Activated naive CD4-positive, alpha-beta T cell treated with anti-CD3 and anti-CD28 coated beads for 36 hours (primary cell): ENCODE measurements at regions not wholly inside any gene's neighbourhood (a gene's known extent, or its start where the extent isn't known, plus 50 kb on each side); places are given as distances from the start of the nearest gene placed in this dataset.
"Not testable (repeated sequence)": the region's sequence is repeated elsewhere in the genome, so short reads cannot be mapped to it uniquely, and the experiment has no call there.

Experiments used
- CTCF ChIA-PET: fragments of 350-600 bp; sonication (Branson Sonifier 250); formaldehyde crosslinking; loops from one replicate; lab custom pipeline; 2021; ENCODE audit warnings: antibody characterized with exemption; lab: Charles Lee
- DNase-seq: peaks from one replicate; pipeline ENCODE4 v3.0.0-alpha.2; 2020
- H3K27ac Mint-ChIP-seq: one replicate; pipeline ENCODE4 v1.8.0; 2021; ENCODE audit warnings: mild to moderate bottlenecking, mixed read lengths
- H3K27me3 Mint-ChIP-seq: one replicate; pipeline ENCODE4 v1.8.0; 2021; ENCODE audit warnings: low read depth, mixed read lengths
- H3K36me3 Mint-ChIP-seq: one replicate; pipeline ENCODE4 v1.8.0; 2021; ENCODE audit warnings: low read depth, mixed read lengths
- H3K4me1 Mint-ChIP-seq: one replicate; pipeline ENCODE4 v1.8.0; 2021; ENCODE audit warnings: low read depth, mixed read lengths
- H3K4me3 Mint-ChIP-seq: one replicate; pipeline ENCODE4 v1.8.0; 2021; ENCODE audit warnings: mild to moderate bottlenecking, moderate library complexity, mixed read lengths
- H3K9me3 Mint-ChIP-seq: one replicate; pipeline ENCODE4 v1.8.0; 2021; ENCODE audit warnings: mixed read lengths
- intact Hi-C: fragments of 100-400 bp; cut with micrococcal nuclease; formaldehyde crosslinking; loops from one replicate; pipeline ENCODE4 v1.15.1; 2023

DNA sequence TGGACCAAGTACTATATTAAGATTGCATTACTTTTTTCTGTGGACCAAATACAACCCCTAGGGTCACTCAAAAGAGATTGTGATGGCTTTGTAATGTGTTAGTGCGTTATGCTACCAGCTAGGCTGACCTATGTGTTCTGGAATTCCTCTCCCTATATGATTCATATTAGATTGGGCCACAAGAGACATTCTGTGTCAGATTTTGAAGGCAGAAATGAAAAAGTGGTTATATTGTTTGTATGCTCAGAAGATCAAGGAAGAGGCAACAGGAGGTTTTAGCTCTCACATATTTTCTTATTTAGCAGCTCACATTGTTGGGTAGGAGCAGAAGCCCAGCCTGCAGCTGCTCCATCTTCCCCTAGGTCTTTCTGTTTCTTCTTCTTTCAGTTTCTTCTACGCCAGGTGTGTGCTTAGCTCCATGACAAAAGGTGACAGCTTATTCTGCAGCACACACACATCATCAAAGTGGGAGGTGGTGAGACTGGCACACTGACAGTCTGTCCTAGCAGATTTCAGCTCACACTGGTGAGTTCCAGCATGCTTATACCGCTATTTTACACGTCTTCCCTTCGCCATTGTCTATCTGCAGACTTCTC lies 156.8 kb upstream of the UBE2E3 start:
- Mint-ChIP-seq H3K36me3 (no peaks in the 10 kb centered on the region), H3K4me3 (no peak overlapping the region), H3K9me3 (no peaks in the 10 kb centered on the region), H3K4me1 (no peaks in the 10 kb centered on the region), H3K27ac (no peak overlapping the region), H3K27me3 (peaks cover 4% of the 10 kb centered on the region)
- CTCF ChIA-PET, result no interaction called here
- DNase-seq, result no peak
- intact Hi-C loops, result no loop called here

DNA sequence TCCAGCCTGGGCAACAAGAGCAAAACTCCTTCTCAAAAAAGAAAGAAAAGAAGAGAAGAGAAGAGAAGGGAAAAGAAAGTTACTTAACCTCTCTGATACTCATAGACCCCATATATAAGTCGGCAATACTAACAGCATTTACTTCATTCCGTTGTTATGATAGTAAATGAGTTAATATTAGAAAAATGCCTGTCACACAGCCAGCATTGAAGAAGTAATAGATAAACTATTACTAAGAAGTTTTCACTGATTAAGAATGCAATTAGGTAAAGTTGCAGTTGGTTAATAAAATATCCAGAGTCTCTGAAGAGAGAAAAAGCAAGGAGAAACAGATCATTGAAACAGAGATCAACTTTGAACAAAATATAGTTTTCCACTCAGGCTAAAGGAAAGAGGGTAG lies 161.3 kb upstream of the UBE2E3 start:
- DNase-seq, result no peak
- Mint-ChIP-seq H3K36me3 (no peaks in the 10 kb centered on the region), H3K4me1 (no peaks in the 10 kb centered on the region), H3K27me3 (peaks cover 2% of the 10 kb centered on the region), H3K27ac (no peak overlapping the region), H3K9me3 (peaks cover 8% of the 10 kb centered on the region), H3K4me3 (no peak overlapping the region)
- CTCF ChIA-PET, result no interaction called here
- intact Hi-C loops, result loop anchor here (10.0 kb wide), 1 partner anchor 236 kb away; no protein-coding TSS in a partner anchor

DNA sequence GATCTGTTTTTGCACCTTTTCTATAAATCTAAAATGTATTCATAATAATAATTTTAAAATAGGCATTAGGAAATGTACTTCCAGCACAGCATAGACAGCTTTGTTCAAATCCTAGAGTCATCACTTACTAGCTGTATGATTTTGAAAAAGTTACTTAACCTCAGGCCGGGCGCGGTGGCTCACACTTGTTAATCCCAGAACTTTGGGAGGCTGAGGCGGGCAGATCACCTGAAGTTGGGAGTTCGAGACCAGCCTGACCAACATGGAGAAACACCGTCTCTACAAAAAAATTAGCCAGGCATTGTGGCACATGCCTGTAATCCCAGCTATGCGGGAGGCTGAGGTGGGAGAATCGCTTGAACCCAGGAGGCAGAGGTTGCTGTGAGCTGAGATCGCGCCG lies 161.7 kb upstream of the UBE2E3 start:
- H3K4me1 Mint-ChIP-seq, H3K4me3 Mint-ChIP-seq, H3K27ac Mint-ChIP-seq, H3K36me3 Mint-ChIP-seq, H3K27me3 Mint-ChIP-seq, H3K9me3 Mint-ChIP-seq, DNase-seq: not testable (repeated sequence)
- intact Hi-C loops, result loop anchor here (10.0 kb wide), 1 partner anchor 236 kb away; no protein-coding TSS in a partner anchor
- CTCF ChIA-PET, result interaction anchor here (0.7 kb wide), 1 partner anchor 1967 kb away, joined by 3 read pairs; no protein-coding TSS in a partner anchor

DNA sequence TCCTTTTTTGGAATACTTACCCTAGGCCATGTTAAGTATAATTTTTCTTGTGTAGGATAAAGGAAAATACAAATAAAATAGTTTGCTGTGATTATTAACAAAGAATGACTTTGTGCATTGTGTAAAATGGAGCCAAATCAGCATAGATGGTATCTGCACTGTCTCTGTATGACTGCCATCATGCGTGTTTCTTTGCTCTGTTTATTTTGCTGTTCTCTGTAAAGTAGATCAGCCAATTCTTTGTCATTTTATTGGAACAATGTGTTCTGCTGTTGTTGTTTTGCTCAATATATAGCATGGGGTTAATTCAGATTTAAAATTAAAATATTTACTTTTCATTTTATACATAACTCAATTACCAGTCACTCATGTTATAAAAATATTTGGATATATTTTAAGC lies 181.3 kb upstream of the UBE2E3 start:
- no peaks in the 10 kb centered on the region for H3K27me3 Mint-ChIP-seq
- no peaks in the 10 kb centered on the region for H3K36me3 Mint-ChIP-seq
- intact Hi-C loops, result no loop called here
- DNase-seq, result no peak
- CTCF ChIA-PET, result no interaction called here
- no peak overlapping the region for H3K27ac Mint-ChIP-seq
- no peaks in the 10 kb centered on the region for H3K4me1 Mint-ChIP-seq
- no peaks in the 10 kb centered on the region for H3K9me3 Mint-ChIP-seq
- H3K4me3 Mint-ChIP-seq, result no peak overlapping the region

DNA sequence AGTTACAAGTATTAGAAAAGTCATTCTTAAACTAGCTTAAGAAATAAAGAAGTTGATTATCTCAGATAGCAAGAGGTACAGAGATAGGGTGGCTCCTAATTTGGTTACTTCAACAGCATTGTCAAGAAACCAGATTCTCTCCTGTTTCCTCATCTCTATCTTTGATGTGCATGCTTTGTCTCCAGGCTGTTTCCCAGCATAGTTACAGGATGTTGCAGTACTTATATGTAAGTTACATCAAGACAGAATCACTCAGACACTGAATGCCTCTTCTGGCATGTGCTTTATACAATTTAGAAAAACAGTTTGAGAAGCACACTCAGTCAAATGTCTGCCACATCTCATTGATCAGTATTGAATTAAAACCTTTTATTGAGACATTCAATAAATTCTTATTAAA lies 189.5 kb upstream of the UBE2E3 start:
- intact Hi-C loops, result no loop called here
- Mint-ChIP-seq H3K27ac (no peak overlapping the region), H3K4me1 (no peaks in the 10 kb centered on the region), H3K36me3 (no peaks in the 10 kb centered on the region), H3K27me3 (no peaks in the 10 kb centered on the region), H3K4me3 (no peak overlapping the region), H3K9me3 (no peaks in the 10 kb centered on the region)
- DNase-seq, result no peak
- CTCF ChIA-PET, result no interaction called here

DNA sequence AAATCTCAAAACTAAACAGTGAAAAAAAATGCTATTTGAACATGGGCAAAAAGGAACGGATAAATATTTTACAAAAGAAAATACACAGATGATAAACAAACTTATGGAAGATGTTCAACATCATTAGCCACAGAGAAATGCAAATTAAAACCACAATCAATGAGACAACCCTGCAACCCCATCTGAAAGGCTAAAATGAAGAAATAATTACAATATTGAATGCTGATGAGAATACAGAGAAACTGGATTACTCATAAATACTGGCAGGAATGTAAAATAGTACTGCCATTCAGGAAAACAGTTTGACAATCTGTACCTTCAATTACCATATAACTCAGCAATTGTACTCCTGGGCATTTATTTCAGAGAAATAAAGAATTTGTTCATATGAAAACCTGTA lies 193.1 kb upstream of the UBE2E3 start:
- no peak overlapping the region for H3K4me3 Mint-ChIP-seq

DNA sequence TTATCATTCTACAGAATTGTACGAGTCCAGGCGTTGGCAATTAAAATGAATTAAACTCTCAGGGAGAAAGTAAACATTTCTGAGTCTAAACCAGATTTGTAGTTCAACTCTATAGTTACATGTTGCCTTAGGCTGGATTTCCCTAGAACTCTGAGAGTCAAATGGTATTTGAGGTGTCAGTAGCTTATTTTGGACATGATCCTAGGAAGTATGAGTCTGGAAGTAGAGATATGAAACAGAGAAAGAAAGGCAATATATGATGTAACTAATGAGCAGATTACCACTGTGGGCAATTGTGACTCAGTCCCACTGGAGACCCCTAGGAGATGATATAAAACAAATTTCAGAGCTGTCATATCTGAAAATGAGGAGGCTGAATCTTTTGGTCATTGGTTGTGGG lies 199.1 kb upstream of the UBE2E3 start:
- Mint-ChIP-seq H3K9me3 (peaks cover 2% of the 10 kb centered on the region), H3K4me3 (no peak overlapping the region), H3K36me3 (no peaks in the 10 kb centered on the region), H3K4me1 (no peaks in the 10 kb centered on the region), H3K27ac (no peak overlapping the region), H3K27me3 (peaks cover 3% of the 10 kb centered on the region)
- CTCF ChIA-PET, result no interaction called here
- no peak for DNase-seq
- intact Hi-C loops, result no loop called here

More for the DNA sequence above, 193.1 kb upstream of the UBE2E3 start:
- H3K27me3 Mint-ChIP-seq, result peaks cover 3% of the 10 kb centered on the region
- DNase-seq, result no peak
- intact Hi-C loops, result no loop called here
- H3K9me3 Mint-ChIP-seq, result peaks cover 2% of the 10 kb centered on the region
- H3K36me3 Mint-ChIP-seq, result no peaks in the 10 kb centered on the region
- H3K4me1 Mint-ChIP-seq, result no peaks in the 10 kb centered on the region
- CTCF ChIA-PET, result no interaction called here
- H3K27ac Mint-ChIP-seq, result no peak overlapping the region

DNA sequence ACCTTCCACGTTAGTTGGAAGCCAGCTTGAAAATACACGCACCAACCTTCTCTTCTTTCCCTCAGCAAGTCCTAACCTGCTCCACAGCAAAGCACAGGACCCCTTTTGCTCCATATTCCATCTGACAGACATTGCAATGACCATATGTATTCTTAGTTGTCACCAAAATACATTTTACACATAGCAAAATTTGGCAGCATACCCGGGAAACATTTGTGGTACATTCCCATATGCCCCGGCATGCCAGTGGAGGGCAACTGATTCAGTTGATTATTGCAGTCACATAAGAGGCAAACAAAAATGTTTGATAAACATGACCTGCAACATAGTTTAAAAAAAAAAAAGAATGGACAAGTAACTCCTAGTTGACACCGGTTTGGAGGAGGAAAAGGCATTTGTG lies 202.1 kb upstream of the UBE2E3 start:
- CTCF ChIA-PET, result no interaction called here
- no peaks in the 10 kb centered on the region for H3K27me3 Mint-ChIP-seq
- no peaks in the 10 kb centered on the region for H3K4me1 Mint-ChIP-seq
- no peak overlapping the region for H3K4me3 Mint-ChIP-seq
- intact Hi-C loops, result no loop called here
- H3K27ac Mint-ChIP-seq, result no peak overlapping the region
- no peak for DNase-seq
- H3K36me3 Mint-ChIP-seq, result no peaks in the 10 kb centered on the region
- no peaks in the 10 kb centered on the region for H3K9me3 Mint-ChIP-seq

DNA sequence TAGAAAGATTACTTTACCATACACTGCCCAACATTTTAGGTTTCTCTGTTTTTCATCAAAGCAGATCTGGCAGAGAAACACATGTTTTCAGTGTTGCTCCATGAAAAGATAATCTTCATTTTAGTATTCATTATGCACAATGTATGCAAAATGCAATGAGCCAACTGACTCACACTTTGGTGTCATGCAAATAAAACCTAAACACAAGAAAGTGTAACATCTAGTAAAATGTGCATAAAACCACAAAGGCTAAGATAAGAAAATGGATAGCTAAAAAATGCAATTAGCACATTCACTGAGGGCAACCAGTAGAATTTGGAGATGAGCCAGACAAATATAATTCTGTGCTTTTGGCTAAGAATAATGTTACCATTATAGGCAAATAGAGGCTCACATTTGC lies 203.5 kb upstream of the UBE2E3 start:
- Mint-ChIP-seq H3K27ac (no peak overlapping the region), H3K4me3 (no peak overlapping the region), H3K9me3 (no peaks in the 10 kb centered on the region), H3K4me1 (no peaks in the 10 kb centered on the region), H3K27me3 (no peaks in the 10 kb centered on the region), H3K36me3 (no peaks in the 10 kb centered on the region)
- no peak for DNase-seq
- intact Hi-C loops, result no loop called here
- CTCF ChIA-PET, result no interaction called here

DNA sequence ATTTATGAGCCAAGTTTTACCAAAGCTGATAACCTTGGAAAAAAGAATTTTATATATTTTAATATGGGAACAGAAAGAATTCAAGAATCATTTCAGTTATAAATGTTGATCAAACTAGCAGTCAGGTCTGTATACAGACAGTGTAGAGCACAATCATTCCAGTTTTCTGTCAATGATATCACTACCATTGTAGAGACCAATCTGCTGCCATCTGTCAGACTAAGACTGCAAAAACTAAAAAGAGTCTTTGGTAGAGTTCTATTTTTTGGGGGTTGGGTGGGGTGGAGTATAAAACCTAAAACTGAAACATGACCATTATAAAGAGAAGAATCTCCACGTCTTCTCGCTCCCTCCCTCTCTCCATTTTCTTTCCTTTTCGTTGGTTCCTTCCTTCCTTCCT lies 204.7 kb upstream of the UBE2E3 start:
- no peak for DNase-seq
- Mint-ChIP-seq H3K4me1 (no peaks in the 10 kb centered on the region), H3K36me3 (no peaks in the 10 kb centered on the region), H3K9me3 (no peaks in the 10 kb centered on the region), H3K27ac (no peak overlapping the region), H3K27me3 (no peaks in the 10 kb centered on the region), H3K4me3 (no peak overlapping the region)
- CTCF ChIA-PET, result interaction anchor here (0.7 kb wide), 1 partner anchor 138 kb away, joined by 4 read pairs; no protein-coding TSS in a partner anchor
- intact Hi-C loops, result no loop called here

DNA sequence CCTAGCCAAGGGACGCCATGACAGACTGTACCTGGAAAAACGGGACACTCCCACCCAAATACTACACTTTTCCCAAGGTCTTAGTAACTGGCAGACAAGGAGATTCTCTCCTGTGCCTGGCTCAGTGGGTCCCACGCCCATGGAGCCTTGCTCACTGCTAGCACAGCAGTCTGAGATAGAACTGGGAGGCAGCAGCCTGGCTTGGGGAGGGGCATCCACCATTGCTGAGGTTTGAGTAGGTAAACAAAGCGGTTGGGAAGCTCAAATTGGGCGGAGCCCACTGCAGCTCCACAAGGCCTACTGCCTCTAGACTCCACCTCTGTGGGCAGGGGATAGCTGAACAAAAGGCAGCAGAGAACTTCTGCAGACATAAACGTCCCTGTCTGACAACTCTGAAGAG lies 215.1 kb upstream of the UBE2E3 start:
- CTCF ChIA-PET, H3K4me3 Mint-ChIP-seq, intact Hi-C loops, H3K27me3 Mint-ChIP-seq, H3K36me3 Mint-ChIP-seq, H3K27ac Mint-ChIP-seq, DNase-seq, H3K4me1 Mint-ChIP-seq, H3K9me3 Mint-ChIP-seq: not testable (repeated sequence)

DNA sequence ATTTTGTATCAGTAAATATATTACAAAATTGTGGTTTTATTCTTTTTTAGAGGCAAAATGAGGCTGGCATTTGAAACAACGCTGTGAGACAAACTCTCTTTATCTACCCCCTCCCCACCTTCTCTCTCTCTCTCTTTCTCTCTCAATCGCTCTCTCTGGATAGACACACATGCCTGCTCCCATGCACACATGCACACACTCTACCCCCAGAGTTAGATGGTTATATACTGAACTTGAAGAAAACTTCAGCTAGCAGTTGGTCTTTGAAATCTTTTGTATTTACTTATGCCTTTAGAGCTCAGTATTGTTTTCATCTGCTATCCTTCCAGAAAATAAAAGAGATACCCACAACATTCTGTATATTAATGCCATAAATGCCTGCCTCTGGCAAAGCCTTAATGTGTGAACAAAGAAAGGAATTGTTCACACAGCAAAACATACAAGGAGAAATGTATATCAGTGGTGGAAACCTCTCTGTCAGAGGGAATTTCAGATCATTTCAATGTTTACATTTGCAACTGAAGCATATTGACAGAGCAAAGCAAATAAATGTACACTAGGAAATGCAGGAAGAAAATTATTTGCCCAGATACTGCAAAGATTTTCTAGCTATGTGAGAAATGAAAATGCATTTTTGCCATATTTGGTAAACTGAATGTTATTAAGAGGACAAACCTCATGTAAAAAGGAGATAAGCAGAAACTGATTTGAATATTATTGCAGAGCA lies 217.0 kb upstream of the UBE2E3 start:
- CTCF ChIA-PET, result interaction anchor here (0.8 kb wide), 1 partner anchor 296 kb away, joined by 3 read pairs; no protein-coding TSS in a partner anchor
- intact Hi-C loops, result no loop called here
- no peaks in the 10 kb centered on the region for H3K27me3 Mint-ChIP-seq
- H3K9me3 Mint-ChIP-seq, result peaks cover 1% of the 10 kb centered on the region
- no peak overlapping the region for H3K4me3 Mint-ChIP-seq
- H3K36me3 Mint-ChIP-seq, result no peaks in the 10 kb centered on the region
- DNase-seq, result no peak
- no peaks in the 10 kb centered on the region for H3K4me1 Mint-ChIP-seq
- no peak overlapping the region for H3K27ac Mint-ChIP-seq

DNA sequence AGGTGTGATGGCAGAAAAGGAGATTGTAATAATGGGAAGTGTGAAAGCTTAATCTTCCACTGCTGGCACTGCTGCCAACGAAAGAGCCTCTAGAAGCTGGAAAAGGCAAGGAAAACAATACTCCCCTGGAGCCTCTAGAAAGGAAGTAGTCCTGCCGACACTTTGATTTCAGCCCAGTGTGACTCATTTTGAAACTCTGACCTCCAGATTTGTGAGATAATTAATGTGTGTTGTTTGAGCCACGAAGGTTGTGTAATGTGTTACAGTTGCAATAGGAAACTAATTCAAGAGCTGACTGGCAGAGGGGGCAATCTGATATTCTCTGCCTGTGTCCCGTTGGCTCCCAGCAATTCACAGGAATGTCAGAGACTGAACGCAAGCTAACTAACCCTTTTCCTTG lies 219.2 kb upstream of the UBE2E3 start:
- CTCF ChIA-PET, result no interaction called here
- no peaks in the 10 kb centered on the region for H3K9me3 Mint-ChIP-seq
- DNase-seq, result no peak
- no peak overlapping the region for H3K4me3 Mint-ChIP-seq
- H3K27me3 Mint-ChIP-seq, result no peaks in the 10 kb centered on the region
- H3K4me1 Mint-ChIP-seq, result no peaks in the 10 kb centered on the region
- intact Hi-C loops, result no loop called here
- H3K36me3 Mint-ChIP-seq, result no peaks in the 10 kb centered on the region
- H3K27ac Mint-ChIP-seq, result no peak overlapping the region
